ENCODE measurements at regions not wholly inside any gene's neighbourhood (a gene's known extent, or its start where the extent isn't known, plus 50 kb on each side); places are given as distances from the start of the nearest gene placed in this dataset.
"Not testable (repeated sequence)": the region's sequence is repeated elsewhere in the genome, so short reads cannot be mapped to it uniquely, and the experiment has no call there.

GRCh38 chr12:131600160-131600532 is 110.7 kb upstream of the SFSWAP start:
- Histone ChIP-seq H3K9me3 (ENCODE audit: low read depth, low read length) (no peaks in the 10 kb centered on the region), H2AFZ (ENCODE audit: low read length) (no peak overlapping the region), H3K36me3 (ENCODE audit: insufficient read depth, low read length) (no peaks in the 10 kb centered on the region), H3K27ac (ENCODE audit: low read depth, low read length) (no peak overlapping the region), H3K4me2 (ENCODE audit: insufficient read depth, low read length) (no peak overlapping the region), H3K4me3 (ENCODE audit: insufficient read depth, low read length) (no peak overlapping the region), H3K79me2 (ENCODE audit: insufficient read depth, low read length) (no peaks in the 10 kb centered on the region), H3K27me3 (ENCODE audit: insufficient read depth, low read length) (no peaks in the 10 kb centered on the region), H4K20me1 (ENCODE audit: insufficient read depth, low read length) (no peaks in the 10 kb centered on the region), H3K4me1 (ENCODE audit: insufficient read depth, low read length) (no peaks in the 10 kb centered on the region)
- TF ChIP-seq, protein P1, sequence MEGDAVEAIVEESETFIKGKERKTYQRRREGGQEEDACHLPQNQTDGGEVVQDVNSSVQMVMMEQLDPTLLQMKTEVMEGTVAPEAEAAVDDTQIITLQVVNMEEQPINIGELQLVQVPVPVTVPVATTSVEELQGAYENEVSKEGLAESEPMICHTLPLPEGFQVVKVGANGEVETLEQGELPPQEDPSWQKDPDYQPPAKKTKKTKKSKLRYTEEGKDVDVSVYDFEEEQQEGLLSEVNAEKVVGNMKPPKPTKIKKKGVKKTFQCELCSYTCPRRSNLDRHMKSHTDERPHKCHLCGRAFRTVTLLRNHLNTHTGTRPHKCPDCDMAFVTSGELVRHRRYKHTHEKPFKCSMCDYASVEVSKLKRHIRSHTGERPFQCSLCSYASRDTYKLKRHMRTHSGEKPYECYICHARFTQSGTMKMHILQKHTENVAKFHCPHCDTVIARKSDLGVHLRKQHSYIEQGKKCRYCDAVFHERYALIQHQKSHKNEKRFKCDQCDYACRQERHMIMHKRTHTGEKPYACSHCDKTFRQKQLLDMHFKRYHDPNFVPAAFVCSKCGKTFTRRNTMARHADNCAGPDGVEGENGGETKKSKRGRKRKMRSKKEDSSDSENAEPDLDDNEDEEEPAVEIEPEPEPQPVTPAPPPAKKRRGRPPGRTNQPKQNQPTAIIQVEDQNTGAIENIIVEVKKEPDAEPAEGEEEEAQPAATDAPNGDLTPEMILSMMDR (IDR thresholded peaks at IDR 0.05; ENCODE audit: extremely low read depth, low read depth, low read length), result no peak
- no peak for DNase-seq (ENCODE audit: insufficient read length, low spot score, missing footprints)

DNA sequence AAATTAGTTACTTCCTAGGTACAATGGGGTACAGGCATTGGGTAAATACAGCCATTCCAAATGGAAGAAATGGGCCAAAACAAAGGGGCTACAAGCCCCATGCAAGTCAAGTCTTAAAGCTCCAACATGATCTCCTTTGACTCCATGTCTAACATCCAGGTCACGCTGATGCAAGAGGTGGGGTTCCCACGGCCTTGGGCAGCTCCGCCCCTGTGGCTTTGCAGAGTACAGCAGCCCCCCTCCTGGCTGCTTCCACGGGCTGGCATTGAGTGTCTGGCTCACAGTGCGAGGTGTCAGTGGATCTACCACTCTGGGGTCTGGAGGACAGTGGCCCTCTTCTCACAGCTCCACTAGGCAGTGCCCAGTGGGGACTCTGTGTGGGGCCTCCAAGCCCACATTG is 109.4 kb upstream of the SFSWAP start:
- not testable (repeated sequence) for H3K4me1 ChIP-seq (ENCODE audit: insufficient read depth, low read length); H3K4me2 ChIP-seq (ENCODE audit: insufficient read depth, low read length); H3K36me3 ChIP-seq (ENCODE audit: insufficient read depth, low read length); H3K27ac ChIP-seq (ENCODE audit: low read depth, low read length); H3K27me3 ChIP-seq (ENCODE audit: insufficient read depth, low read length); H2AFZ ChIP-seq (ENCODE audit: low read length); DNase-seq (ENCODE audit: insufficient read length, low spot score, missing footprints); H3K79me2 ChIP-seq (ENCODE audit: insufficient read depth, low read length); H3K4me3 ChIP-seq (ENCODE audit: insufficient read depth, low read length); H4K20me1 ChIP-seq (ENCODE audit: insufficient read depth, low read length); H3K9me3 ChIP-seq (ENCODE audit: low read depth, low read length)

DNA sequence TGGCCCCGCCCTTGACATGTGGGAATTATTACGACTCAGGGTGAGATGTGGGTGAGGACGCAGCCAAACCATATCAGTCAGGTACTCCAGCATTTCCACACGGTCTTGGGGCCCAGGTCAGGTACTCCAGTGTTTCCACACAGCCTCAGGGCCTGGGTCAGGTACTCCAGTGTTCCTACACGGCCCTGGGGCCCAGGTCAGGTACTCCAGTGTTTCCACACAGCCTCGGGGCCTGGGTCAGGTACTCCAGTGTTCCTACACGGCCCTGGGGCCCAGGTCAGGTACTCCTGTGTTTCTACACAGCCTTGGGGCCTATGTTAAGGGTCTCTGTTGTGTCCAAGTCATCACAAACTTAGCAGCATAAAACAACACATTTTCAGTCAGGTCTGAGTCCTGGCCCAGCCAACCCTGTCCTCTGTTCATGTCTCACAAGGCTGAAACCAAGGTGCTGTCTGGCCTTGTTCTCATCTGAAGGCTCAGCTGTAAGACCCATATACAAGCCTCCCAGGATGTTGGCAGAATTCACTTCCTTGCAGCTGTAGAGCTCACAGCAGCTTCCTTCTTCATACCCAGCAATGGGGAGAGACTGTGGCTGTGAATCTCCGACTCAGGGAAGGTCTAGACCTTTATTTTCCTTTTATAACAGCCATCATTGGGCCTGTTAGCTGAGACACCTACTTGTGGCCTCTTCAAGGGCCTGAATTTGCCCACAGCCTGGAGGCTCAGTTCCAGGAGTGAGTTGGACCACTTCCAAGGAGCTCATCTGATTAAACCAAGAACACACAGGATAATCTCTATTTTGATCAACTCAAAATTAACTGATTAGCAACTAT is 107.6 kb upstream of the SFSWAP start:
- H3K4me3 ChIP-seq (ENCODE audit: insufficient read depth, low read length), result no peak overlapping the region
- H3K27me3 ChIP-seq (ENCODE audit: insufficient read depth, low read length), result peaks cover 7% of the 10 kb centered on the region
- TF ChIP-seq, protein P1 (IDR thresholded peaks at IDR 0.05; ENCODE audit: extremely low read depth, low read depth, low read length), result no peak
- H3K9me3 ChIP-seq (ENCODE audit: low read depth, low read length), result no peaks in the 10 kb centered on the region
- no peaks in the 10 kb centered on the region for H3K79me2 ChIP-seq (ENCODE audit: insufficient read depth, low read length)
- no peak overlapping the region for H2AFZ ChIP-seq (ENCODE audit: low read length)
- no peak overlapping the region for H3K4me2 ChIP-seq (ENCODE audit: insufficient read depth, low read length)
- peak; percentile 6 for DNase-seq (ENCODE audit: insufficient read length, low spot score, missing footprints)
- no peaks in the 10 kb centered on the region for H3K36me3 ChIP-seq (ENCODE audit: insufficient read depth, low read length)
- H4K20me1 ChIP-seq (ENCODE audit: insufficient read depth, low read length), result no peaks in the 10 kb centered on the region
- H3K4me1 ChIP-seq (ENCODE audit: insufficient read depth, low read length), result no peaks in the 10 kb centered on the region
- no peak overlapping the region for H3K27ac ChIP-seq (ENCODE audit: low read depth, low read length)

DNA sequence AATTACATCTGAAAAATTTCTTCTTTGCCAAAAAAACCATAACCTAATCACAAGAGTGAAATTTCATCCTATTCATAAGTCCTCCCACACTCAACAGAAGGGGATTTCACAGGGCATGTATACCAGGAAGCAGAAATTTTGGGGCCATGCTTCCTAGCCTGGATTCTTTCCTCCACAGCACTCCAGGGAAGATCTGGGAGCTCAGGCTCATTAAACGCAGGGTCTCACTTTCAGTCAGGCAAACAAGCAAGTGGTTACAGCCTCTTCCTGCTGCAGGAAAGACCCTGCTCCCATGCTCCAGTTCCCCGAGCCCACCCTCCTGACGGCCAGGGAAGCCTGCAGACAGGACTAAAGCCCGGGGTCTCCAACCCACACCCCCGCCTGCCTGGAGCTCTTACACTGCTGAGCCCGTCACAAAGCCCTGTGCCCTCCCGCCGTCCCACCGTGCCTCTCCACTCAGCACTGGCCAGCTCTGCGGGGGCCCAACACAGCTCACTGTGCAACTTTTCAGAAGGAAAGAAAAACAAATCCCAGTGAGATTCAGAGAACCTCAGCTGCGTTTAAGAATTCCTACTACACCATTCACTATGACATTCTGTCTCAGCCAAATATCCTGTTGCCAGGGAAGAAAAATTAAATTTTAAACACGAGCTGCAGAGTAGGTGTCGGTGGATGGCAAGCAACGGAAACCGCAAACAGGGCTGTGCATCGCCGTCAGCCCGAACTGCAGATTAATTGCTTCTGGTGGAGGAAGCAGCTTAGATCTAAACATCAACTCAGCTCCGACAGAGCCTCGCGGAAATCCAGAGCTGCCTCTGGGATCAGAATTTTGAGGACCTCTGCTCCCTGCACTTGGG is 106.7 kb upstream of the SFSWAP start:
- no peak overlapping the region for H3K4me3 ChIP-seq (ENCODE audit: insufficient read depth, low read length)
- H4K20me1 ChIP-seq (ENCODE audit: insufficient read depth, low read length), result no peaks in the 10 kb centered on the region
- no peak overlapping the region for H2AFZ ChIP-seq (ENCODE audit: low read length)
- TF ChIP-seq, protein P1 (IDR thresholded peaks at IDR 0.05; ENCODE audit: extremely low read depth, low read depth, low read length), result no peak
- peaks cover 7% of the 10 kb centered on the region for H3K27me3 ChIP-seq (ENCODE audit: insufficient read depth, low read length)
- no peak overlapping the region for H3K4me2 ChIP-seq (ENCODE audit: insufficient read depth, low read length)
- no peaks in the 10 kb centered on the region for H3K79me2 ChIP-seq (ENCODE audit: insufficient read depth, low read length)
- no peaks in the 10 kb centered on the region for H3K9me3 ChIP-seq (ENCODE audit: low read depth, low read length)
- no peaks in the 10 kb centered on the region for H3K4me1 ChIP-seq (ENCODE audit: insufficient read depth, low read length)
- DNase-seq (ENCODE audit: insufficient read length, low spot score, missing footprints), result peak; percentile 78
- H3K27ac ChIP-seq (ENCODE audit: low read depth, low read length), result no peak overlapping the region
- no peaks in the 10 kb centered on the region for H3K36me3 ChIP-seq (ENCODE audit: insufficient read depth, low read length)

All from osteoblast (primary cell).